ENCODE measurements at regions not wholly inside any gene's neighbourhood (a gene's known extent, or its start where the extent isn't known, plus 50 kb on each side); places are given as distances from the start of the nearest gene placed in this dataset.

DNA sequence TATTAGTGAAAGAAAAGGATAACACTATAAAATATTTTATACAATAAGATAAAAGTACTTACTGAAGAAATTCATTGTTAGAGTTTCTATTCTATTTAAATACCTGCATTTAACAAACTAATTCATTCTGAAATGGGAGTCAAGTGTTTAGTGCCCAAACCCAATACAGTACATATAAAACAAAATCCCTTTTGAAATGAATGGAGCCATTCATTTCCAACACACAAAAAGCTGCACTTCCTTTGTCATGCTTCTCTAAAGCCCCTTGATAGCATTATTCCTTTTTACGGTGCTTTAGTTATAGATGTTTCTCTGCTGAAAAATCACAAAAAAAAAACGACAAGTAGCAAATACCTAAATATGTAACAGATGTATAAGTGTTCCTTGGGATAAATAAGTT is 596.3 kb downstream of the ZIC1 start (continued):
- TF ChIP-seq NKRF (conservative IDR thresholded peaks at IDR 0.05), result no peak
- TF ChIP-seq BACH1 (IDR thresholded peaks at IDR 0.05; ENCODE audit: borderline replicate concordance), result no peak
- TF ChIP-seq ASH2L (IDR thresholded peaks at IDR 0.05; ENCODE audit: borderline replicate concordance, low read depth), result no peak
- no peak for TF ChIP-seq FOXM1 (IDR thresholded peaks at IDR 0.05; ENCODE audit: low read depth, low read length)
- no peak for TF ChIP-seq TCF3 (IDR thresholded peaks at IDR 0.05; ENCODE audit: borderline replicate concordance, insufficient read depth, low read depth, low read length)

GRCh38 chr3:148006508-148006907 is 597.3 kb downstream of the ZIC1 start:
- no peaks in the 10 kb centered on the region for H3K27me3 ChIP-seq (replicated peaks in 1 of 2; ENCODE audit: control insufficient read depth in 2 of 2, insufficient read depth in 2 of 2, low read length in 1 of 2)
- no peaks in the 10 kb centered on the region for H3K9me3 ChIP-seq (replicated peaks; ENCODE audit: control insufficient read depth, insufficient read depth, low read length)
- H3K27ac ChIP-seq (ENCODE audit: control insufficient read depth, insufficient read depth), result no peak overlapping the region
- H3K4me3 ChIP-seq, result no peak overlapping the region
- H2AFZ ChIP-seq (ENCODE audit: control insufficient read depth, low read depth, low read length), result no peak overlapping the region
- H3K79me2 ChIP-seq (ENCODE audit: control insufficient read depth, insufficient read depth, low read length), result no peaks in the 10 kb centered on the region
- in situ Hi-C loops (cut with MboI) (no loop called here), intact Hi-C loops (cut with micrococcal nuclease; ENCODE audit: unreplicated experiment) (no loop called here)
- FAIRE-seq (no peak), DNase-seq (ENCODE audit: low read depth, low spot score) (no peak), ATAC-seq (0 out of 3 replicates have a peak, but pooled peaks have one; percentile 14)
- H3K9ac ChIP-seq (ENCODE audit: control insufficient read depth, insufficient read depth, low read length), result no peak overlapping the region
- BruUV-seq (replicated peaks), result no TSS peak
- H4K20me1 ChIP-seq (ENCODE audit: control insufficient read depth, insufficient read depth), result no peaks in the 10 kb centered on the region
- TF ChIP-seq, protein P1, sequence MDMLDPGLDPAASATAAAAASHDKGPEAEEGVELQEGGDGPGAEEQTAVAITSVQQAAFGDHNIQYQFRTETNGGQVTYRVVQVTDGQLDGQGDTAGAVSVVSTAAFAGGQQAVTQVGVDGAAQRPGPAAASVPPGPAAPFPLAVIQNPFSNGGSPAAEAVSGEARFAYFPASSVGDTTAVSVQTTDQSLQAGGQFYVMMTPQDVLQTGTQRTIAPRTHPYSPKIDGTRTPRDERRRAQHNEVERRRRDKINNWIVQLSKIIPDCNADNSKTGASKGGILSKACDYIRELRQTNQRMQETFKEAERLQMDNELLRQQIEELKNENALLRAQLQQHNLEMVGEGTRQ (IDR thresholded peaks at IDR 0.05; ENCODE audit: borderline replicate concordance, low read depth, low read length), result no peak
- TF ChIP-seq NR2C2 (IDR thresholded peaks at IDR 0.05; ENCODE audit: borderline replicate concordance, control insufficient read depth, insufficient read length, low read depth) (no peak), SIX5 (IDR thresholded peaks at IDR 0.05; ENCODE audit: low read depth, low read length, severe bottlenecking) (no peak), GABPA (IDR thresholded peaks at IDR 0.05; ENCODE audit: low read depth) (no peak), ZBED1 (IDR thresholded peaks at IDR 0.05; ENCODE audit: borderline replicate concordance) (no peak), TCF3 (IDR thresholded peaks at IDR 0.05; ENCODE audit: borderline replicate concordance, insufficient read depth, low read depth, low read length) (no peak), NFYB (IDR thresholded peaks at IDR 0.05; ENCODE audit: insufficient read depth, low read depth, low read length) (no peak), ZZZ3 (IDR thresholded peaks at IDR 0.05; ENCODE audit: control insufficient read depth, insufficient read length, low read depth) (no peak), BRCA1 (IDR thresholded peaks at IDR 0.05; ENCODE audit: low read depth, low read length) (no peak), POLR2AphosphoS2 (IDR thresholded peaks at IDR 0.05; ENCODE audit: low read depth, low read length) (no peak), RFX5 (IDR thresholded peaks at IDR 0.05; ENCODE audit: low read depth, low read length) (no peak), CHD2 (IDR thresholded peaks at IDR 0.05; ENCODE audit: borderline replicate concordance, low read depth, low read length) (no peak), BCL11A (IDR thresholded peaks at IDR 0.05; ENCODE audit: low read depth, low read length) (no peak), ZNF592 (IDR thresholded peaks at IDR 0.05) (no peak)
- ChIA-PET CTCF (no interaction called here), RAD21 (ENCODE audit: unreplicated experiment) (no interaction called here), POLR2A (no interaction called here), SMC1A (ENCODE audit: uncharacterized antibody, unreplicated experiment) (no interaction called here)
- H3K36me3 ChIP-seq (ENCODE audit: control insufficient read depth in 2 of 2, insufficient read depth in 2 of 2, low read length in 1 of 2), result no peaks in the 10 kb centered on the region
- no peaks in the 10 kb centered on the region for H3K4me1 ChIP-seq (ENCODE audit: control insufficient read depth, insufficient read depth, low read length)
- H3K4me2 ChIP-seq (ENCODE audit: control insufficient read depth, insufficient read depth), result no peak overlapping the region
